GM19035 (cell line): ENCODE measurements at regions not wholly inside any gene's neighbourhood (a gene's known extent, or its start where the extent isn't known, plus 50 kb on each side); places are given as distances from the start of the nearest gene placed in this dataset.
A peak's percentile ranks its signal among the peaks of the same experiment; 100 is the strongest.
"Not testable (repeated sequence)": the region's sequence is repeated elsewhere in the genome, so short reads cannot be mapped to it uniquely, and the experiment has no call there.

ENCODE experiments used
- ATAC-seq: cut with Tn5 transposase; IDR thresholded peaks from one replicate; pipeline ENCODE4 v1.9.1; 2021; ENCODE audit not compliant: unreplicated experiment

- ATAC-seq, result no peak
These were observed 285.3 kb upstream of the FAM174A start for GRCh38 chr5:100249884-100250269.

GRCh38 chr5:100249211-100249883, 285.8 kb upstream of the FAM174A start:
- no peak for ATAC-seq

DNA sequence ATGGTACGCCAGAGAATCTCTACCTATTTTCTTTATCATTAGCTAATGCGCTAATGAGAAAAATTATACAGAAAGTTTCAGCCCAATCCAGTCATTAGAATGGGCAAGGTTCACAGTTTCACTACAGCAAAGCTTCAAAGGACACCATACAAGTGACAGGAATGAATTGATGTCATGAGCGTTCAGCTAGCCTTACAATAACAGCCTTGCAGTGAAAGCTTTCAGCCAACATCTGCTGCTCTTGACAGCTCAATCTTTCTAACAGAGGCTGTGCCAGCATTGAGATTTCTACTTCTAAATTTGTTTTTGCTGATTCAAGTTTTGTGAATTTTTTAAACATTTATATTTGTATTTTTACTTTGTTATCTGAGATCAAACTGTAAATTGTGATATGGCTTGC, 302.4 kb upstream of the FAM174A start:
- ATAC-seq, result no peak

DNA sequence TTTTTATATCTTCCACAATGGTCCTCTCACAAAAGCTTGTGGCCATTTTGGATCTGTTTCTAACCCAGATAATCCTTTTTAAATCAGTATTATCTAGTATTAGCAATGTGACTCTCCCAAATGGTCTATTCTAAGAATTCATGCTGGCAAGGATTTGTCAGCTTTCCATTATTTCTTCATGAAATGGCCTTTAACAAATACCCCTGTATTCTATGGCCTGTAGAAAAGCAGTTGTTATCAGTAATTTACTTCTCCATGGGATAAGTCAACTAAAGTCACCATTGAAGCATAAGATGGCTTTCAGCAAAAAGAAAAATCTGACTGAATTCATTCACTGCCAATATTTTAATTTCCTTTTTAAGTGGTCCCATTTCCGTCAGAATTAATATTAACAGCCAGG, 346.4 kb upstream of the FAM174A start:
- no peak for ATAC-seq

DNA sequence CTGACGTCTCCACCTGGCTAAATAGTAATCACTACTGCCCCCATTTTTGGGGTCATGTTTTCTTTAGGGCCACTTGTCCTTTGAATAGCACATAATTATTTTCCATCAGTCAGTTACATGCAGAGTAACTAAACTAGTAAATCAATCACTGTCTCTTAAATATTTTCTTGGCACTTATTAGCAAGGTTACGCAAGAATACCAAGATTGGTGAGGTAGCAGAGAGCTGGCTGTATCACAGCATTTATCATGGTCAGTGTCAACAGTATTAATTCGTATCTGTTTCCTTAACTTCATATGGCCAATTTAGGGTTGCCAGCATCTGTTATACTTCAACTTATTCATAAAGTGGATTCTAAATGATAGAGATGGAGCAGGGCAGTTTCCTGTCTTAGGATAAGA, 346.8 kb upstream of the FAM174A start:
- ATAC-seq, result no peak

GRCh38 chr5:100186181-100186580, 349.0 kb upstream of the FAM174A start:
- no peak for ATAC-seq

DNA sequence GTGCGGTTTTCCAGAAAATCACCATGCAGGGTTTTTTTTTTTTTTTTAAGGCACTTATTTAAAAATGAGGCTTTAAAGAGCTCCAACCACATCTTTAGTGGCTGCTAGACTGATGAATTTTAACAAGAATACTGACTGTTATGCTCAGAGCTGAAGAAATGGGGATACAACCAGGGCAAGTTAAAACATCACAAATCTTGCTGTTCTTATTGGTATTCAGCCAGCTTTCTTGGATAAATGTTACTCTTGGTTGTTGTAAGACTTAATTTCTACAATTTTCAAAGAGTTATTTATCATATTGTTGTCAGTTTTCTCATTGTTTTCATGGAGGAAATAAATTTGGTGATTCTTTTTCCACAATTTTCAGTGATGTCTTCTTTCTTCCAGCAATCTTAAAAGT, 352.8 kb upstream of the FAM174A start:
- no peak for ATAC-seq

GRCh38 chr5:100175346-100175745, 359.8 kb upstream of the FAM174A start:
- no peak for ATAC-seq

DNA sequence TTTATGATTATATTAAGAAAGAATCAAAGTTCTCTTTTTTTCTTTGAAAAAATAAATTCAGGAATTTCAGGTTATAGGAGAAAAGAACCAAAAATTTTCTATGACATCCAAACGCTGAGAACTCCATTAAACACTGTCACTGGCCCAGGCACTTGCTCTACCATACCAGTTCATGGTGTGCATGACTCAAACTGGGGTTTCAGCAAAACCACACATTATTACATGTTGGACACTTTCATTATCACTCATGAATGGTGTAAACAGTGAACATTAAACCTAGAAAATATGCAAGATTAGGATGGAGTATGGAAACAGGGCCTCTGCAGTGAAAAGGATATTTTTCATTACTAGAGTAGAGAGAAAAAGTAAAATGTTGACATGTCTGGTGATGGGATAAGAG, 369.9 kb upstream of the FAM174A start:
- peak; percentile 100 for ATAC-seq

GRCh38 chr5:100161868-100162267, 373.3 kb upstream of the FAM174A start:
- no peak for ATAC-seq

DNA sequence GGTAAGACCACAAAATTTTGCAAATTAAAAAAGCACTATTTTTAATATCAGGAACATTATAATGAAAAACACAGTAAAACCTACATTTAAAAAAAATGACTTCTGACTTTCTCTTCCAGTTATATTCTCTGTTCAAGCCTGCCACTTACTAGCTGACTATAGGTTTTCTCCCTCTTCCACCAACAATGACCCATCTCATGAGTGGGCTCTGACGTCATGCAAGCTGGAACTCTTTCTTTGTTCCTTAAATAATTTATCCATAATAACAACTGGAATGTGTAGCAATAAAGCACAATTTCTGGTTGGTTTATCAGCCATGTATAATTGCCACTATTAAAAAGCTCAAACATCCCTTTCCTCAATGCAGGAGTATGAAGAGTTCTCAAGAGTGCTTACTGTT, 378.1 kb upstream of the FAM174A start:
- no peak for ATAC-seq

GRCh38 chr5:100148239-100148638, 386.9 kb upstream of the FAM174A start:
- ATAC-seq, result no peak

DNA sequence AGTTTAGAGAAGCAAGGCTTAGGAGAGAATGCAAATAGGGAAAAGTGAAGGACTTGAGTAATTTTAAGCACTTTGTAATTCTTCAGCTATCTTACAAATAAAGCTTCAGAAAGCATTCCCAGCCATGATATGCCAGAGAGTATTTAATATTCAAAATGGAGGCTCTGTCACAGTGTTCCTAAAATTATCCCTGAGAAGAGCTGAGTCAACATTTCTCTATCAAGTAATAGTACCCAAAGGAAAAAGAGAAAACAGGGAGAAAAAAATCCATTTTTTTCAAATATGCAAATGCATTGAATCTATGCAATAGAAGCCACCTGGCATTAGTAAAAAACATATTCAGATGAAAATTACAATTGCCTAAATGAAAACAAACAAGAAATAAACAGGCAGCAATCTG, 392.6 kb upstream of the FAM174A start:
- no peak for ATAC-seq

DNA sequence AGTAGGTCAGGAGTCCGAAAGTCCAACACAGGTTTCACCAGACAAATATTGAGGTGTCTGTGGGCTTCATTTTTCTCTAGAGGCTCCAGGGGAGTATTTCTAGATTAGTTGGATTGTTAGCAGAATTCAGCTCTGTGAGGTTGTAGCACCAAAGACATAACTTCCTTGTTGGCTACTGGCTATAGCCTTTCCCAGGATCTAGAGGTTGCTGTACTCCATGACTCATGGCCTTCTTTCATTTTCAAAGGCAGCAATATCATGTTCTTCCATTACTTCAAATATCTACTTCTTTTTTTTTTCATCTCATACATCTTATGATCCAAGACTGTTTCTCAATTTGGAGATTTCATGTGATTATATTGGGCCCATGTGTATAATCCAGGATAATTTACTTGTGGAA, 404.0 kb upstream of the FAM174A start:
- ATAC-seq, result no peak

GRCh38 chr5:100130307-100130706, 404.9 kb upstream of the FAM174A start:
- ATAC-seq, result no peak

DNA sequence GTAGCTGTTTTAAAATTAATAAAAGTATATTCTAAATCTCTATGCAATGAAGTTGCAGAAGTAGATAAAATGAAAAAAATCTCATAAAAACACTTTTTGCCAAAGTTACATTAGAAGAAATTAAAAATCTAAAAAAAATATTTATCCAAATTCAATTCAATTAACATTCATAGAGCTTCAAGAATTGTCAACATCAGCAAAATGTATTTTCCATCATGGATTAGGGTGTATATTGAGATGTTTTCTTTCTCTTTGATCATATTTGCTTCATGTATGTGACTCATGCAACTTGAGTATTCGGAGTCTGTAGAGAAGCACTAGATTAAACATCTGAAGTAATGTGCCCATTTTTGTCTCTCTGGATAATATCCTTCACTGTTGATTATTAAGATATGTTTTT, 415.3 kb upstream of the FAM174A start:
- ATAC-seq, result no peak

- ATAC-seq, result no peak
These were observed 424.7 kb upstream of the FAM174A start for GRCh38 chr5:100110497-100110896.

DNA sequence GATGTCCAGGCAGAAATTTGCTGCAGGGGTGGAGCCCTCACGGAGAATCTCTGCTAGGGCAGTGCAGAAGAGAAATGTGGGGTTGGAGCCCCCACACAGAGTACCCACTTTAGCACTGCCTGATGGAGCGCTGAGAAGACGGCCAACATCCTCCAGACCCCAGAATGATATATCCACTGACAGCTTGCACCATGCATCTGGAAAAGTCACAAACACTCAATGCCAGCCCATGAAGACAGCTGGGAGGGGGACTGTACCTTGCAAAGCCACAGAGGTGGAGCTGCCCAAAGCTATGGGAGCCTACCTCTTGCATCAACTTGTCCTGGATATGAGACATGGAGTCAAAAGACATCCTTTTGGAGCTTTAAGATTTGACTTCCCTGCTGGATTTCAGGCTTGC, 426.3 kb upstream of the FAM174A start:
- ATAC-seq, result no peak

DNA sequence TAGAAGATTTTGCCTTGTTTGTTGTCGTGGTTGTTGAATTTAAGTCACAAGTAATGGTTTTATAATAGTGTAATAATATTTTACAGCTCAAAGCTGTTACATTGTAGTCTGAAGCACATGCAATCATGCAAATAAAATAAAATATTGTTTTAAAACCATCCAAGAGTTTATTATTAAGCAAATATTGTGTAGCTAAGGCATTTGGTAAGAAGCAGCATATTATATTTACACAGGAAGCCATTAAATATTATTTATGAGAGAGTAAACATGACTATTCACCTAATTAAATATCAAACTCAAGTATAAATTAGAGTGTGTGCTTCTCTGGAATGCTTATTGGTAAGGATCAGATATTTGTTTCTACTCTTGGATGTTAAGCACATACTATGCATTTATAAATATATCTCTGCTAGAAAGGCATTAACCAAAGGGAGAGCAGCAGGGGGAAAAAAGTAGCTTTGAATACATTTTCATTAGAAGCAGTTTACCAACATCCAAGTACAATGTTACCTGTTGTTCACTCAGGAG, 431.5 kb upstream of the FAM174A start:
- not testable (repeated sequence) for ATAC-seq

- not testable (repeated sequence) for ATAC-seq
These were observed 433.7 kb upstream of the FAM174A start for GRCh38 chr5:100101466-100101865.

DNA sequence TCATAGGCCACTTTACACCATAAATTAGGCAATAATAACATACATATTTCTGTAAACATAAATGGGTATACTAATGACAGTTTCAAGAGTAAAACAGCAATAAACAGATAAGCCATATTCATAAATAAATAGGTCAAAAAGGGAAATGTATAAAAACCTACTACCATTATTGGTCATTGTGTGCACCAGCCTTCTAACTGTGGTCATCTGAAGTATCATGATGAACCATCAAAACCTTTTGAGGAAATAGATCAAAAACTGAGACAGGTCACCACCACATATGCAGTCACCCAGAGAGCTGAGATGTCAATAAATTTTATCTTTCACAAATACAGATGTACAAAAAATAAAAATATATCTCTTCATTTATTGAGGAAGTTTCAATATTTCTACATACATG, 438.8 kb upstream of the FAM174A start:
- ATAC-seq, result not testable (repeated sequence)

DNA sequence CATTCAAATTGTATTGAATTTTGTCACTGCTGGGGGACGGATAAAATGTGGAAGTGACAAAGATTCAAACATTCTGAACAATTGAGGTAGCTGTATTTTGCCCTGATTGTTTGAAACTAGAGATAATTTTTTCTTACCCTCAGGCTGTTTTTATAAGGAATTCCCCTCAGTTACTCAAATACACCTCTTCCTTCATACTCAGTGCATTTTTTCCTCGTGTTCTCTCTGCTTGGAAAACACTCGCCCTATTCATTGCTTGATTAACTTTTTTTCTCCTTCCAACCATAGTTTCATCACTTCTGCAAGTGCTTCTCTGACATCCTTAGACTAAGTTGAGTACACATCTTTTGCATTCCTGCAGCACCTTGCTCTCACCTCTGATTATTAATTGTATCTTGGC, 454.5 kb upstream of the FAM174A start:
- ATAC-seq, result not testable (repeated sequence)

- not testable (repeated sequence) for ATAC-seq
These were observed 456.0 kb upstream of the FAM174A start for GRCh38 chr5:100079163-100079562.
